Neural cell (in vitro differentiated cells): ENCODE measurements at regions not wholly inside any gene's neighbourhood (a gene's known extent, or its start where the extent isn't known, plus 50 kb on each side); places are given as distances from the start of the nearest gene placed in this dataset.
A peak's percentile ranks its signal among the peaks of the same experiment; 100 is the strongest.

Experiments
- H2AFZ ChIP-seq: fragments of 200-600, 300-800 bp; sonication (generic), shearing (Covaris generic); 2 replicates; pipeline ENCODE4 v1.6.0; 2014; ENCODE audit warnings: low read depth, mild to moderate bottlenecking, antibody characterized with exemption, low read length, moderate library complexity
- H3F3A ChIP-seq: fragments of 200-600 bp; shearing (Covaris generic); 2 replicates; pipeline ENCODE4 v1.6.1; 2016; ENCODE audit warnings: mild to moderate bottlenecking, moderate library complexity, mixed read lengths, antibody characterized with exemption, low read length; ENCODE audit not compliant: insufficient read depth, poor library complexity, severe bottlenecking
- H3K27ac ChIP-seq: fragments of 200-600, 300-800 bp; sonication (generic), shearing (Covaris generic); 2 replicates; pipeline ENCODE4 v1.5.1; 2014; ENCODE audit warnings: mild to moderate bottlenecking, low read length, moderate library complexity
- H3K27me3 ChIP-seq: fragments of 300-800, 200-600 bp; sonication (generic), shearing (Covaris generic); 2 replicates; pipeline ENCODE4 v1.6.0; 2014; ENCODE audit warnings: mild to moderate bottlenecking, low read depth, low read length, moderate library complexity; ENCODE audit not compliant: insufficient read depth
- H3K36me3 ChIP-seq: fragments of 300-800, 200-600 bp; sonication (generic), shearing (Covaris generic); 2 replicates; pipeline ENCODE4 v1.5.1; 2014; ENCODE audit warnings: mild to moderate bottlenecking, antibody characterized with exemption, low read length, moderate library complexity; ENCODE audit not compliant: insufficient read depth
- H3K4me2 ChIP-seq: fragments of 300-800, 200-600 bp; sonication (generic), shearing (Covaris generic); 2 replicates; pipeline ENCODE4 v1.6.0; 2014; ENCODE audit warnings: mild to moderate bottlenecking, low read length
- H3K4me3 ChIP-seq: fragments of 300-800, 200-600 bp; sonication (generic), shearing (Covaris generic); 2 replicates; pipeline ENCODE4 v1.5.1; 2014; ENCODE audit warnings: mild to moderate bottlenecking, low read length, moderate library complexity
- H3K79me2 ChIP-seq: fragments of 200-600 bp; shearing (Covaris generic); replicated peaks from 2 replicates; pipeline ENCODE4 v1.6.0; 2014; ENCODE audit warnings: mild to moderate bottlenecking, low read length, moderate library complexity; ENCODE audit not compliant: insufficient read depth
- H3K9ac ChIP-seq: fragments of 300-800, 200-600 bp; sonication (generic), shearing (Covaris generic); 2 replicates; pipeline ENCODE4 v1.6.1; 2016; ENCODE audit warnings: mild to moderate bottlenecking, low read length, mixed read lengths
- H3K9me2 ChIP-seq: fragments of 200-600 bp; shearing (Covaris generic); 2 replicates; pipeline ENCODE4 v1.6.1; 2016; ENCODE audit warnings: mild to moderate bottlenecking, low read length, mixed read lengths; ENCODE audit not compliant: insufficient read depth
- H3K9me3 ChIP-seq: fragments of 200-600, 300-800 bp; sonication (generic), shearing (Covaris generic); 2 replicates; pipeline ENCODE4 v1.6.1; 2016; ENCODE audit warnings: mild to moderate bottlenecking, mixed run types, low read length, moderate library complexity, mixed read lengths
- H4K20me1 ChIP-seq: fragments of 200-600 bp; shearing (Covaris generic); 2 replicates; pipeline ENCODE4 v1.6.1; 2016; ENCODE audit warnings: mild to moderate bottlenecking, mixed run types; ENCODE audit not compliant: insufficient read depth
- CTCF ChIP-seq: fragments of 450-650 bp; IDR thresholded peaks from 2 replicates; pipeline ENCODE4 v1.5.1; 2014; ENCODE audit warnings: antibody characterized with exemption, mild to moderate bottlenecking, moderate library complexity; ENCODE audit not compliant: poor library complexity, severe bottlenecking
- EP300 ChIP-seq: fragments of 450-650 bp; conservative IDR thresholded peaks from 2 replicates; pipeline ENCODE4 v1.6.1; 2014; ENCODE audit warnings: antibody characterized with exemption, mild to moderate bottlenecking, moderate library complexity; ENCODE audit not compliant: poor library complexity, severe bottlenecking
- EZH2 ChIP-seq: fragments of 200-600, 300-800 bp; shearing (Covaris generic), sonication (generic); IDR thresholded peaks from 2 replicates; pipeline ENCODE4 v1.6.1; 2014; ENCODE audit warnings: antibody characterized with exemption, low read length, borderline replicate concordance, mild to moderate bottlenecking; ENCODE audit not compliant: insufficient read depth, poor library complexity, severe bottlenecking
- MXI1 ChIP-seq: fragments of 450-650 bp; conservative IDR thresholded peaks from 2 replicates; pipeline ENCODE4 v1.6.1; 2014; ENCODE audit warnings: antibody characterized with exemption, mild to moderate bottlenecking; ENCODE audit not compliant: poor library complexity, severe bottlenecking
- POLR2AphosphoS5 ChIP-seq: IDR thresholded peaks from 2 replicates; pipeline ENCODE4 v1.6.1; 2012
- RAD21 ChIP-seq: fragments of 450-650 bp; conservative IDR thresholded peaks from 2 replicates; pipeline ENCODE4 v1.6.1; 2014; ENCODE audit warnings: antibody characterized with exemption, mild to moderate bottlenecking, moderate library complexity
- REST ChIP-seq: IDR thresholded peaks from 2 replicates; pipeline ENCODE4 v1.6.1; 2012; ENCODE audit warnings: borderline replicate concordance
- TAF1 ChIP-seq: IDR thresholded peaks from 2 replicates; pipeline ENCODE4 v1.6.1; 2012; ENCODE audit warnings: low read depth

- H3K9ac ChIP-seq = no peak overlapping the region
- no peaks in the 10 kb centered on the region for H4K20me1 ChIP-seq
- H3K4me3 ChIP-seq = no peak overlapping the region
- H3K27ac ChIP-seq = peak overlapping the region; percentile 29
- H3F3A ChIP-seq = no peaks in the 10 kb centered on the region
- no peaks in the 10 kb centered on the region for H3K36me3 ChIP-seq
- peak overlapping the region; percentile 17 for H3K4me2 ChIP-seq
- no peaks in the 10 kb centered on the region for H3K27me3 ChIP-seq
- no peak overlapping the region for H2AFZ ChIP-seq
- no peaks in the 10 kb centered on the region for H3K79me2 ChIP-seq
- H3K9me2 ChIP-seq = no peaks in the 10 kb centered on the region
- H3K9me3 ChIP-seq = no peaks in the 10 kb centered on the region
- TF ChIP-seq CTCF (no peak), EZH2 (no peak), EP300 (no peak), RAD21 (no peak)
Observed at GRCh38 chr2:12577567-12578253, 139.0 kb upstream of the TRIB2 start.

GRCh38 chr2:12579018-12579417 lies 137.7 kb upstream of the TRIB2 start:
- no peak overlapping the region for H3K9ac ChIP-seq
- H4K20me1 ChIP-seq = no peaks in the 10 kb centered on the region
- no peaks in the 10 kb centered on the region for H3F3A ChIP-seq
- no peaks in the 10 kb centered on the region for H3K27me3 ChIP-seq
- no peaks in the 10 kb centered on the region for H3K9me2 ChIP-seq
- no peak overlapping the region for H3K4me3 ChIP-seq
- H3K4me2 ChIP-seq = no peak overlapping the region
- no peaks in the 10 kb centered on the region for H3K36me3 ChIP-seq
- H3K9me3 ChIP-seq = no peaks in the 10 kb centered on the region
- H3K27ac ChIP-seq = no peak overlapping the region
- H3K79me2 ChIP-seq = no peaks in the 10 kb centered on the region
- TF ChIP-seq POLR2AphosphoS5 = no peak
- TF ChIP-seq REST = no peak
- no peak for TF ChIP-seq MXI1
- TF ChIP-seq CTCF = no peak
- TF ChIP-seq EP300 = no peak
- TF ChIP-seq TAF1 = no peak
- no peak for TF ChIP-seq EZH2
- no peak overlapping the region for H2AFZ ChIP-seq
